ENCODE measurements at regions not wholly inside any gene's neighbourhood (a gene's known extent, or its start where the extent isn't known, plus 50 kb on each side); places are given as distances from the start of the nearest gene placed in this dataset.

DNA sequence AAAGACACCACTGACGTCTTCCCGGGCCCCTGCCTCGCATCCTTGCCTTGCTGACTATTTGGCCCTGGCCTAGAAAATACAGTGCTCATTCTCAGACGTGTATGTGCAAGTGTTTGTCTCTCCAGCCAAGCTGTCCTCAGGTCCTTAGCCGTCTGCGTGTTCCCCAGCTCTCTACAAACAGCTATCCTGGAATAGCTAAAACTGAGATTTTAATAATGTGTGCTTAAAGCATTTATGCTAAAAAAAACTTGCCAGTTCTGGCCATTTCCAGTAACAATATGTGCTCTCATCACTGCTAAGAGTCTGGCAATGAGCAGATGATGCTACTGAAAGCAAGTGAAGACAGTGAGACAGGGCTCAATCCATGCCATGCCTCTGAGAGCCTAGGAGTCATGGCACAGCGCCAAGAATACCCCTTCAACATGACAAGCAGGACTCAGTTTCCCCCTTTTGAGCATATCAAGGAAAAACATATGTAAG, 55.7 kb downstream of the IRF2BP2 start:
- H3K27me3 ChIP-seq (ENCODE audit: control insufficient read depth, insufficient read depth, low read length), result no peaks in the 10 kb centered on the region
- no peaks in the 10 kb centered on the region for H4K20me1 ChIP-seq (ENCODE audit: control insufficient read depth, extremely low read depth, insufficient read depth, low read length)
- H3K27ac ChIP-seq (ENCODE audit: insufficient read depth, low read length), result no peak overlapping the region
- H3K36me3 ChIP-seq (ENCODE audit: control insufficient read depth, insufficient read depth, low read length), result no peaks in the 10 kb centered on the region
- H3K4me3 ChIP-seq (replicated peaks in 1 of 4; ENCODE audit: control extremely low read depth in 1 of 4, insufficient read depth in 1 of 4, low read depth in 3 of 4, low read length in 4 of 4), result no peak overlapping the region
- no peaks in the 10 kb centered on the region for H3K9me3 ChIP-seq (ENCODE audit: control insufficient read depth, insufficient read depth, low read depth, low read length)
- no peak for DNase-seq (ENCODE audit: low read depth in 2 of 2)
- no peak for TF ChIP-seq EZH2 (IDR thresholded peaks at IDR 0.05; ENCODE audit: low read length, missing control alignments)
- TF ChIP-seq, protein P1, sequence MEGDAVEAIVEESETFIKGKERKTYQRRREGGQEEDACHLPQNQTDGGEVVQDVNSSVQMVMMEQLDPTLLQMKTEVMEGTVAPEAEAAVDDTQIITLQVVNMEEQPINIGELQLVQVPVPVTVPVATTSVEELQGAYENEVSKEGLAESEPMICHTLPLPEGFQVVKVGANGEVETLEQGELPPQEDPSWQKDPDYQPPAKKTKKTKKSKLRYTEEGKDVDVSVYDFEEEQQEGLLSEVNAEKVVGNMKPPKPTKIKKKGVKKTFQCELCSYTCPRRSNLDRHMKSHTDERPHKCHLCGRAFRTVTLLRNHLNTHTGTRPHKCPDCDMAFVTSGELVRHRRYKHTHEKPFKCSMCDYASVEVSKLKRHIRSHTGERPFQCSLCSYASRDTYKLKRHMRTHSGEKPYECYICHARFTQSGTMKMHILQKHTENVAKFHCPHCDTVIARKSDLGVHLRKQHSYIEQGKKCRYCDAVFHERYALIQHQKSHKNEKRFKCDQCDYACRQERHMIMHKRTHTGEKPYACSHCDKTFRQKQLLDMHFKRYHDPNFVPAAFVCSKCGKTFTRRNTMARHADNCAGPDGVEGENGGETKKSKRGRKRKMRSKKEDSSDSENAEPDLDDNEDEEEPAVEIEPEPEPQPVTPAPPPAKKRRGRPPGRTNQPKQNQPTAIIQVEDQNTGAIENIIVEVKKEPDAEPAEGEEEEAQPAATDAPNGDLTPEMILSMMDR (conservative IDR thresholded peaks at IDR 0.05 in 1 of 2, IDR thresholded peaks at IDR 0.05 in 1 of 2; ENCODE audit: low read depth in 1 of 2, low read length in 2 of 2), result no peak
- no peak overlapping the region for H3K4me2 ChIP-seq (ENCODE audit: extremely low read depth, insufficient read depth, low read length)
- H3K79me2 ChIP-seq (ENCODE audit: control insufficient read depth, insufficient read depth, low read length), result no peaks in the 10 kb centered on the region
- H3K9ac ChIP-seq (ENCODE audit: insufficient read depth, low read length), result no peak overlapping the region
- no peak overlapping the region for H2AFZ ChIP-seq (ENCODE audit: low read length)
- H3K4me1 ChIP-seq (ENCODE audit: control insufficient read depth, extremely low read depth, insufficient read depth, low read length), result no peaks in the 10 kb centered on the region

DNA sequence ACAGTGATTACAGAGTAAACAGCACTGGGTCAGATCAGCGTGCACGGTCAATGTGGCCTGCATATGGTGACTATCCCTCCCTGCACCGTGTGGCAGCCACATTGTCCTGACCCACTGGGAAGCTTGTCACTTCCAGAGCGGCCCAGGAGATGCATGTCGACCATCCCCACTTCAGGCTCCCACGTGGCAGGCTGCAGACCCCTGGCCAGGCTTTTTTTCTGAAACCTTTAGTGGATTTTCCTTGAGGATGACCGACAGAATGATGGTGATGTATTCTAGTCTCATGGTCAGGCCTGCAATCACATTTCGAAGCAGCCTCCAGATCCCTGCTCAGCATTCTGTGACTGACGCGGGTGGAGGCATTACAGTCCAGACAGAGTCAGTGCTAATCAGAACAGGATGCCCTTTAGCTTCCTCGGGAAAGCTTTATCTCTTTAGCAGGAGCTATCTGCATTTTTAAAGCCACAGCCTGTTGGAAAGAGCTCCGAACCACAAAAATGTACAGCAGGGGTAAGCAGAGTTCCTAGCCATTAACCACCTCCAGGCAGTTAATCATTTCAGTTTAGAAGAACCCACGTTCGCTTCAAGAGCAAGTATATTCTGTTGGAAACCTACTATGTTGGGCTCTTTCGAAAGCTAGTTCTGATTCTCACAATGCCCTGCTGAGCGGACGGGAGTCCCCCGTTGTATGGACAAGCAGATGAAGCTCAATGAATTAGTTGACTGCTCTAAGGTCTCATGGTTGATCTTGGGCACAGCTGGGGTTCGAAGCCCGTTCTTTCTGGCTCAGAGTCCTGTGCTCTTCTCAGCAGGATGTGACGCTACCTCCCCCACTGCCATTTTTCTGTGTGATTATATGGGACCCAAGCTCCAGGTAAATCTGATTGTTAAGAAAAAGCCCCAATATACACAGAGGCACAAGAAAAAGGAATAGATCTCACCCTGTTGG, 56.5 kb downstream of the IRF2BP2 start:
- H3K36me3 ChIP-seq (ENCODE audit: control insufficient read depth, insufficient read depth, low read length), result no peaks in the 10 kb centered on the region
- H2AFZ ChIP-seq (ENCODE audit: low read length), result no peak overlapping the region
- H3K4me2 ChIP-seq (ENCODE audit: extremely low read depth, insufficient read depth, low read length), result peak overlapping the region; percentile 25
- no peaks in the 10 kb centered on the region for H4K20me1 ChIP-seq (ENCODE audit: control insufficient read depth, extremely low read depth, insufficient read depth, low read length)
- H3K9me3 ChIP-seq (ENCODE audit: control insufficient read depth, insufficient read depth, low read depth, low read length), result no peaks in the 10 kb centered on the region
- H3K9ac ChIP-seq (ENCODE audit: insufficient read depth, low read length), result no peak overlapping the region
- no peaks in the 10 kb centered on the region for H3K4me1 ChIP-seq (ENCODE audit: control insufficient read depth, extremely low read depth, insufficient read depth, low read length)
- no peak overlapping the region for H3K4me3 ChIP-seq (replicated peaks in 1 of 4; ENCODE audit: control extremely low read depth in 1 of 4, insufficient read depth in 1 of 4, low read depth in 3 of 4, low read length in 4 of 4)
- no peaks in the 10 kb centered on the region for H3K27me3 ChIP-seq (ENCODE audit: control insufficient read depth, insufficient read depth, low read length)
- peak; percentile 73 to 98 for DNase-seq (ENCODE audit: low read depth in 2 of 2)
- H3K27ac ChIP-seq (ENCODE audit: insufficient read depth, low read length), result peak overlapping the region; percentile 23
- TF ChIP-seq, protein P1 (conservative IDR thresholded peaks at IDR 0.05 in 1 of 2, IDR thresholded peaks at IDR 0.05 in 1 of 2; ENCODE audit: low read depth in 1 of 2, low read length in 2 of 2), result no peak
- TF ChIP-seq EZH2 (IDR thresholded peaks at IDR 0.05; ENCODE audit: low read length, missing control alignments), result no peak
- H3K79me2 ChIP-seq (ENCODE audit: control insufficient read depth, insufficient read depth, low read length), result no peaks in the 10 kb centered on the region

DNA sequence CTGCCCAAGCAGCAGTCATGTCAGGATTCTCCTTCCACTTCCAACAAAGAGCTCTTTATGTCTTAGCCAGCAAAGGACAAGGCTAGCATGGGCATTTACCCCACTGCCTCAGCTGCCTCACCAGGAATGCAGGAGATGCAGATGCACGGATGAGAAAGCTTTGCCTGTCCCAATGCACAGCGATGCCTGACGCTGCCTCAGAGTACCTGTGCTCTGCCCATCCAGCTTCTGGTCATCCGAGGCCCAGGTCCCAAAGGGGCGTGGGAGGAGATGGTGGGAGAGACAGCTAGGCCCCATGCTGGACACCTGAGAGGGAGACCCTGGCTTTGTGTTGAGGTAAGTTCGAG, 59.0 kb downstream of the IRF2BP2 start:
- no peak overlapping the region for H3K4me3 ChIP-seq (replicated peaks in 1 of 4; ENCODE audit: control extremely low read depth in 1 of 4, insufficient read depth in 1 of 4, low read depth in 3 of 4, low read length in 4 of 4)
- no peaks in the 10 kb centered on the region for H4K20me1 ChIP-seq (ENCODE audit: control insufficient read depth, extremely low read depth, insufficient read depth, low read length)
- H3K36me3 ChIP-seq (ENCODE audit: control insufficient read depth, insufficient read depth, low read length), result no peaks in the 10 kb centered on the region
- no peak overlapping the region for H3K4me2 ChIP-seq (ENCODE audit: extremely low read depth, insufficient read depth, low read length)
- H3K4me1 ChIP-seq (ENCODE audit: control insufficient read depth, extremely low read depth, insufficient read depth, low read length), result no peaks in the 10 kb centered on the region
- H3K9me3 ChIP-seq (ENCODE audit: control insufficient read depth, insufficient read depth, low read depth, low read length), result no peaks in the 10 kb centered on the region
- no peak overlapping the region for H3K27ac ChIP-seq (ENCODE audit: insufficient read depth, low read length)
- DNase-seq (ENCODE audit: low read depth in 2 of 2), result no peak
- no peak for TF ChIP-seq EZH2 (IDR thresholded peaks at IDR 0.05; ENCODE audit: low read length, missing control alignments)
- TF ChIP-seq, protein P1 (conservative IDR thresholded peaks at IDR 0.05 in 1 of 2, IDR thresholded peaks at IDR 0.05 in 1 of 2; ENCODE audit: low read depth in 1 of 2, low read length in 2 of 2), result no peak
- no peaks in the 10 kb centered on the region for H3K79me2 ChIP-seq (ENCODE audit: control insufficient read depth, insufficient read depth, low read length)
- H3K9ac ChIP-seq (ENCODE audit: insufficient read depth, low read length), result no peak overlapping the region
- no peak overlapping the region for H2AFZ ChIP-seq (ENCODE audit: low read length)
- no peaks in the 10 kb centered on the region for H3K27me3 ChIP-seq (ENCODE audit: control insufficient read depth, insufficient read depth, low read length)

Data from fibroblast of lung (primary cell).